ENCODE measurements at regions not wholly inside any gene's neighbourhood (a gene's known extent, or its start where the extent isn't known, plus 50 kb on each side); places are given as distances from the start of the nearest gene placed in this dataset.

- Histone ChIP-seq H3K4me3 (no peak overlapping the region), H3K9me3 (replicated peaks) (no peaks in the 10 kb centered on the region), H3K36me3 (no peaks in the 10 kb centered on the region), H3K27me3 (ENCODE audit: low read depth) (no peaks in the 10 kb centered on the region), H3K27ac (replicated peaks) (no peak overlapping the region), H3K4me1 (no peaks in the 10 kb centered on the region)
- TF ChIP-seq, protein P1, sequence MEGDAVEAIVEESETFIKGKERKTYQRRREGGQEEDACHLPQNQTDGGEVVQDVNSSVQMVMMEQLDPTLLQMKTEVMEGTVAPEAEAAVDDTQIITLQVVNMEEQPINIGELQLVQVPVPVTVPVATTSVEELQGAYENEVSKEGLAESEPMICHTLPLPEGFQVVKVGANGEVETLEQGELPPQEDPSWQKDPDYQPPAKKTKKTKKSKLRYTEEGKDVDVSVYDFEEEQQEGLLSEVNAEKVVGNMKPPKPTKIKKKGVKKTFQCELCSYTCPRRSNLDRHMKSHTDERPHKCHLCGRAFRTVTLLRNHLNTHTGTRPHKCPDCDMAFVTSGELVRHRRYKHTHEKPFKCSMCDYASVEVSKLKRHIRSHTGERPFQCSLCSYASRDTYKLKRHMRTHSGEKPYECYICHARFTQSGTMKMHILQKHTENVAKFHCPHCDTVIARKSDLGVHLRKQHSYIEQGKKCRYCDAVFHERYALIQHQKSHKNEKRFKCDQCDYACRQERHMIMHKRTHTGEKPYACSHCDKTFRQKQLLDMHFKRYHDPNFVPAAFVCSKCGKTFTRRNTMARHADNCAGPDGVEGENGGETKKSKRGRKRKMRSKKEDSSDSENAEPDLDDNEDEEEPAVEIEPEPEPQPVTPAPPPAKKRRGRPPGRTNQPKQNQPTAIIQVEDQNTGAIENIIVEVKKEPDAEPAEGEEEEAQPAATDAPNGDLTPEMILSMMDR (IDR thresholded peaks at IDR 0.05; ENCODE audit: borderline replicate concordance), result no peak
- no peak for DNase-seq
- intact Hi-C loops (cut with micrococcal nuclease), result no loop called here
Observed at GRCh38 chr1:108075055-108075454, 110.1 kb upstream of the VAV3 start.

GRCh38 chr1:108072776-108073175 is 107.8 kb upstream of the VAV3 start:
- Histone ChIP-seq H3K36me3 (no peaks in the 10 kb centered on the region), H3K27me3 (ENCODE audit: low read depth) (no peaks in the 10 kb centered on the region), H3K4me3 (no peak overlapping the region), H3K9me3 (replicated peaks) (no peaks in the 10 kb centered on the region), H3K4me1 (no peaks in the 10 kb centered on the region), H3K27ac (replicated peaks) (no peak overlapping the region)
- TF ChIP-seq, protein P1 (IDR thresholded peaks at IDR 0.05; ENCODE audit: borderline replicate concordance), result no peak
- intact Hi-C loops (cut with micrococcal nuclease), result no loop called here
- DNase-seq, result no peak

GRCh38 chr1:108072212-108072611 is 107.2 kb upstream of the VAV3 start:
- intact Hi-C loops (cut with micrococcal nuclease), result no loop called here
- TF ChIP-seq, protein P1 (IDR thresholded peaks at IDR 0.05; ENCODE audit: borderline replicate concordance), result no peak

DNA sequence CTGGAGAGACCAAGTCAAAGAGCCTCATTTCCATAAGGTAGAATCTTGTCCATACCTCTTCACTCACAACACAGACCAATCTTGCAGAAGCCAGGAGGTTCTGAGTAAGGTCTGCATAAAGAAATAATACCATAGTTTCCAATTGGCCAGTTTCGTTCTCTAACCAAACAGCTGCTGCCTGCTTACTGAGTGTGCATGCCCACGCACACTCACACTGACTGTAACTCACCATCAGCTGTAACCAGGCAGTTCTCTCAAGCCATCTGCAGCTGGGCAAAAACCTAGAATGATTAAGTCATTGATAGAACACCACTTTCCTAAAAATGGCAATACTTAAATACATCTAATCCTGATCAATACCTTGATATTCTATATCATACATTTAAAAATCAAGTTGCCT is 106.6 kb upstream of the VAV3 start:
- no peaks in the 10 kb centered on the region for H3K4me1 ChIP-seq
- TF ChIP-seq, protein P1 (IDR thresholded peaks at IDR 0.05; ENCODE audit: borderline replicate concordance), result no peak
- DNase-seq, result no peak

More at GRCh38 chr1:108072212-108072611, 107.2 kb upstream of the VAV3 start:
- H3K4me1 ChIP-seq, result no peaks in the 10 kb centered on the region
- no peak overlapping the region for H3K27ac ChIP-seq (replicated peaks)
- no peak for DNase-seq
- H3K4me3 ChIP-seq, result no peak overlapping the region
- no peaks in the 10 kb centered on the region for H3K27me3 ChIP-seq (ENCODE audit: low read depth)
- no peaks in the 10 kb centered on the region for H3K36me3 ChIP-seq
- H3K9me3 ChIP-seq (replicated peaks), result no peaks in the 10 kb centered on the region

GRCh38 chr1:108070662-108071061 is 105.7 kb upstream of the VAV3 start:
- Histone ChIP-seq H3K27me3 (ENCODE audit: low read depth) (no peaks in the 10 kb centered on the region), H3K4me3 (no peak overlapping the region), H3K9me3 (replicated peaks) (no peaks in the 10 kb centered on the region), H3K27ac (replicated peaks) (no peak overlapping the region), H3K4me1 (no peaks in the 10 kb centered on the region), H3K36me3 (no peaks in the 10 kb centered on the region)
- DNase-seq, result no peak
- intact Hi-C loops (cut with micrococcal nuclease), result no loop called here
- TF ChIP-seq, protein P1 (IDR thresholded peaks at IDR 0.05; ENCODE audit: borderline replicate concordance), result no peak

More for the DNA sequence above, 106.6 kb upstream of the VAV3 start:
- Histone ChIP-seq H3K4me3 (no peak overlapping the region), H3K27me3 (ENCODE audit: low read depth) (no peaks in the 10 kb centered on the region), H3K27ac (replicated peaks) (no peak overlapping the region), H3K9me3 (replicated peaks) (no peaks in the 10 kb centered on the region), H3K36me3 (no peaks in the 10 kb centered on the region)
- intact Hi-C loops (cut with micrococcal nuclease), result no loop called here
